A549 (cell line): ENCODE measurements at regions not wholly inside any gene's neighbourhood (a gene's known extent, or its start where the extent isn't known, plus 50 kb on each side); places are given as distances from the start of the nearest gene placed in this dataset.

Source experiments
- ATAC-seq, 2 experiments: fragments of 200-7000 bp in 1 of 2; fragments of >200 bp in 1 of 2; cut with Nextera tagmentation in 1 of 2; cut with Tn5 transposase in 1 of 2; 3 replicates each; pipeline versions ENCODE4 v1.8.0 to v1.9.1; 2018 to 2020; ENCODE audit warnings: mild to moderate bottlenecking in 1 of 2, moderate library complexity in 1 of 2
- CTCF ChIA-PET: fragments of 300-600 bp; sonication (Branson Sonifier 250); formaldehyde crosslinking; extraction: SDS; loops from one replicate; lab custom pipeline; 2021; ENCODE audit warnings: antibody characterized with exemption, inconsistent platforms; lab: Yijun Ruan, JAX
- POLR2A ChIA-PET: fragments of 350-600 bp; formaldehyde crosslinking; extraction: SDS; loops from one replicate; lab custom pipeline; 2021; ENCODE audit warnings: antibody characterized with exemption, inconsistent platforms; lab: Yijun Ruan, JAX
- DNase-seq, 2 experiments: peaks; one replicate each; pipeline versions ENCODE4 v3.0.0 to v3.0.0-alpha.2; 2011 to 2016; ENCODE audit warnings: low read depth in 1 of 2, low spot score in 1 of 2
- FAIRE-seq: peaks from 2 replicates; lab custom pipeline; 2011; peaks lifted over from hg19 to GRCh38; lab: Jason Lieb, UNC
- H3K27ac ChIP-seq, 2 experiments: fragments of >200 bp; sonication (Bioruptor Twin); formaldehyde crosslinking; 3 replicates each; pipeline ENCODE4 v1.5.1; 2016 to 2017
- H3K4me1 ChIP-seq: fragments of >200 bp; sonication (Bioruptor Twin); formaldehyde crosslinking; 3 replicates; pipeline ENCODE4 v1.6.1; 2016
- H3K4me2 ChIP-seq: fragments of >200 bp; sonication (Bioruptor Twin); formaldehyde crosslinking; 3 replicates; pipeline ENCODE4 v1.6.1; 2016
- H3K4me3 ChIP-seq: fragments of >200 bp; sonication (Bioruptor Twin); formaldehyde crosslinking; 3 replicates; pipeline ENCODE4 v1.5.1; 2016
- H3K9me3 ChIP-seq: fragments of >200 bp; sonication (Bioruptor Twin); formaldehyde crosslinking; 3 replicates; pipeline ENCODE4 v1.6.1; 2016
- ATOH8 ChIP-seq: fragments of 250-450 bp; sonication (Bioruptor Pico); IDR thresholded peaks from 2 replicates; pipeline ENCODE4 v1.5.0; 2020; ENCODE audit warnings: low read depth, mild to moderate bottlenecking, moderate library complexity
- CBX2 ChIP-seq: fragments of 200-600 bp; sonication (generic); IDR thresholded peaks from 2 replicates; pipeline ENCODE4 v1.6.1; 2016; ENCODE audit warnings: low read depth, mild to moderate bottlenecking, borderline replicate concordance
- CHD4 ChIP-seq: fragments of 200-600 bp; sonication (generic); IDR thresholded peaks from 2 replicates; pipeline ENCODE4 v1.6.1; 2016; ENCODE audit warnings: antibody characterized with exemption, mild to moderate bottlenecking, borderline replicate concordance
- EHF ChIP-seq: fragments of 250-450 bp; sonication (Bioruptor Pico); IDR thresholded peaks from 2 replicates; pipeline ENCODE4 v1.5.0; 2020; ENCODE audit warnings: mild to moderate bottlenecking
- ESRRA ChIP-seq: fragments of 150-350 bp; IDR thresholded peaks from 2 replicates; pipeline ENCODE4 v1.6.1; 2014; ENCODE audit warnings: mild to moderate bottlenecking, low read length, borderline replicate concordance
- FOSL2 ChIP-seq, 2 experiments: fragments of 450-650 bp in 1 of 2; fragments of >200 bp in 1 of 2; sonication (Bioruptor Twin) in 1 of 2; formaldehyde crosslinking; IDR thresholded peaks; 2 replicates each; pipeline versions ENCODE4 v1.5.0 to v1.6.1; 2016 to 2020; ENCODE audit warnings: mild to moderate bottlenecking in 1 of 2, moderate library complexity in 1 of 2
- HOXB13 ChIP-seq: fragments of 250-450 bp; sonication (Bioruptor Pico); IDR thresholded peaks from 2 replicates; pipeline ENCODE4 v1.5.0; 2020; ENCODE audit warnings: low read depth, mild to moderate bottlenecking, moderate library complexity
- HOXB5 ChIP-seq: fragments of 250-450 bp; sonication (Bioruptor Pico); IDR thresholded peaks from 2 replicates; pipeline ENCODE4 v1.5.0; 2020; ENCODE audit warnings: mild to moderate bottlenecking, moderate library complexity
- MYC ChIP-seq: IDR thresholded peaks from 2 replicates; pipeline ENCODE4 v1.6.1; 2012; ENCODE audit warnings: mild to moderate bottlenecking, inconsistent platforms, low read length, improper control_type of control experiment, borderline replicate concordance
- NFE2L2 ChIP-seq: fragments of 150-350 bp; conservative IDR thresholded peaks from 2 replicates; pipeline ENCODE4 v1.6.1; 2014; ENCODE audit warnings: low read length
- POLR2A ChIP-seq: IDR thresholded peaks from 2 replicates; pipeline ENCODE4 v1.6.1; 2012; ENCODE audit warnings: mild to moderate bottlenecking, low read length
- RAD21 ChIP-seq, 2 experiments: fragments of >200 bp in 1 of 2; sonication (Bioruptor Twin) in 1 of 2; formaldehyde crosslinking in 1 of 2; IDR thresholded peaks in 1 of 2; conservative IDR thresholded peaks in 1 of 2; 2 replicates in 1 of 2; 3 replicates in 1 of 2; pipeline ENCODE4 v1.6.1; 2012 to 2018; ENCODE audit warnings: inconsistent platforms in 1 of 2
- RARB ChIP-seq: fragments of 250-450 bp; sonication (Bioruptor Pico); IDR thresholded peaks from 2 replicates; pipeline ENCODE4 v1.8.0; 2021; ENCODE audit warnings: mild to moderate bottlenecking, moderate library complexity
- REST ChIP-seq: fragments of 200-600 bp; sonication (generic); IDR thresholded peaks from 2 replicates; pipeline ENCODE4 v1.6.1; 2016; ENCODE audit warnings: antibody characterized with exemption, mild to moderate bottlenecking, moderate library complexity
- RFX5 ChIP-seq: fragments of 450-650 bp; IDR thresholded peaks from 2 replicates; pipeline ENCODE4 v1.7.1; 2014; ENCODE audit warnings: antibody characterized with exemption, mild to moderate bottlenecking, moderate library complexity
- ZNF302 ChIP-seq: fragments of 250-450 bp; sonication (Bioruptor Pico); IDR thresholded peaks from 2 replicates; pipeline ENCODE4 v1.9.0; 2021; ENCODE audit warnings: inconsistent platforms, mild to moderate bottlenecking, moderate library complexity
- WGBS: methylation state at CpG from one replicate; pipeline ENCODE4 v1.1.6; 2017; ENCODE audit errors: missing lambda C conversion rate; 5-methylcytosine and 5-hydroxymethylcytosine counted together
- TF ChIP-seq, protein P1 (sequence below): fragments of 450-650 bp; IDR thresholded peaks from 2 replicates; pipeline ENCODE4 v1.6.1; 2014; ENCODE audit warnings: antibody characterized with exemption
- TF ChIP-seq, protein P2 (sequence below): fragments of >200 bp; sonication (Bioruptor Twin); formaldehyde crosslinking; IDR thresholded peaks from 3 replicates; pipeline ENCODE4 v1.5.1; 2016
- TF ChIP-seq, protein P3 (sequence below): fragments of 150-350 bp; IDR thresholded peaks from 2 replicates; pipeline ENCODE4 v1.6.1; 2014; ENCODE audit warnings: low read depth, mild to moderate bottlenecking, low read length
- TF ChIP-seq, protein P4 (sequence below): fragments of >200 bp; sonication (Bioruptor Twin); formaldehyde crosslinking; IDR thresholded peaks from 3 replicates; pipeline ENCODE4 v1.6.1; 2016
- TF ChIP-seq, protein P5 (sequence below): fragments of >200 bp; sonication (Bioruptor Twin); formaldehyde crosslinking; IDR thresholded peaks from 2 replicates; pipeline ENCODE4 v1.6.1; 2016

DNA sequence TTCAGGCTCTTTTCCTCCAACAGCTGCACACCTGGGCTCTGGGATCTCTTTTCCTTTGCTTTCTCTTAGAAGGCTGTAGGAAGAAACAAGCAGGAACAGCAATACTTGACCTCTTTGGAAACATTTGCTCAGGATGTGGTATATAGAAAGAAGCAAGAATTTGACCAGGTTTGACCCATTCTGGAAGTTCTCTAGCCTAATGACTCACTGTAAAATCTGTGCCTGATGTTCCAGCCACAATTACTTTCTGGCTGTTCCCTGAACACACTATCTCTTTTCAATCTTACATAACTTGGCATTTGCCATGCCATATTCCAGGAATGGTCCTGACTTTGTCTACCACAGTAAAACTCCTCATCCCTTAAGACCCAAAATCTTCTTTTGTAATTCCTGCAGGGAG is 419.9 kb upstream of the DAB1 start:
- H3K4me3 ChIP-seq = no peak overlapping the region
- ChIA-PET POLR2A (no interaction called here), CTCF (no interaction called here)
- no peaks in the 10 kb centered on the region for H3K9me3 ChIP-seq
- H3K4me2 ChIP-seq = no peak overlapping the region
- H3K4me1 ChIP-seq = no peaks in the 10 kb centered on the region
- DNase-seq = no peak
- ATAC-seq = no peak
- no peak for FAIRE-seq
- no peak for TF ChIP-seq HOXB13
- TF ChIP-seq, protein P1, sequence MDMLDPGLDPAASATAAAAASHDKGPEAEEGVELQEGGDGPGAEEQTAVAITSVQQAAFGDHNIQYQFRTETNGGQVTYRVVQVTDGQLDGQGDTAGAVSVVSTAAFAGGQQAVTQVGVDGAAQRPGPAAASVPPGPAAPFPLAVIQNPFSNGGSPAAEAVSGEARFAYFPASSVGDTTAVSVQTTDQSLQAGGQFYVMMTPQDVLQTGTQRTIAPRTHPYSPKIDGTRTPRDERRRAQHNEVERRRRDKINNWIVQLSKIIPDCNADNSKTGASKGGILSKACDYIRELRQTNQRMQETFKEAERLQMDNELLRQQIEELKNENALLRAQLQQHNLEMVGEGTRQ = no peak
- TF ChIP-seq HOXB5 (CRISPR knock-in tag) = no peak
- TF ChIP-seq RAD21 (conservative IDR thresholded peaks at IDR 0.05 in 1 of 2, IDR thresholded peaks at IDR 0.05 in 1 of 2) = no peak
- TF ChIP-seq, protein P2, sequence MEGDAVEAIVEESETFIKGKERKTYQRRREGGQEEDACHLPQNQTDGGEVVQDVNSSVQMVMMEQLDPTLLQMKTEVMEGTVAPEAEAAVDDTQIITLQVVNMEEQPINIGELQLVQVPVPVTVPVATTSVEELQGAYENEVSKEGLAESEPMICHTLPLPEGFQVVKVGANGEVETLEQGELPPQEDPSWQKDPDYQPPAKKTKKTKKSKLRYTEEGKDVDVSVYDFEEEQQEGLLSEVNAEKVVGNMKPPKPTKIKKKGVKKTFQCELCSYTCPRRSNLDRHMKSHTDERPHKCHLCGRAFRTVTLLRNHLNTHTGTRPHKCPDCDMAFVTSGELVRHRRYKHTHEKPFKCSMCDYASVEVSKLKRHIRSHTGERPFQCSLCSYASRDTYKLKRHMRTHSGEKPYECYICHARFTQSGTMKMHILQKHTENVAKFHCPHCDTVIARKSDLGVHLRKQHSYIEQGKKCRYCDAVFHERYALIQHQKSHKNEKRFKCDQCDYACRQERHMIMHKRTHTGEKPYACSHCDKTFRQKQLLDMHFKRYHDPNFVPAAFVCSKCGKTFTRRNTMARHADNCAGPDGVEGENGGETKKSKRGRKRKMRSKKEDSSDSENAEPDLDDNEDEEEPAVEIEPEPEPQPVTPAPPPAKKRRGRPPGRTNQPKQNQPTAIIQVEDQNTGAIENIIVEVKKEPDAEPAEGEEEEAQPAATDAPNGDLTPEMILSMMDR = no peak
- no peak for TF ChIP-seq NFE2L2
- TF ChIP-seq ZNF302 (CRISPR knock-in tag) = no peak
- no peak for TF ChIP-seq POLR2A
- TF ChIP-seq ESRRA = no peak
- no peak for TF ChIP-seq CBX2
- no peak for TF ChIP-seq EHF (CRISPR knock-in tag)
- no peak for TF ChIP-seq RARB (CRISPR knock-in tag)
- no peak for TF ChIP-seq MYC
- TF ChIP-seq, protein P3, sequence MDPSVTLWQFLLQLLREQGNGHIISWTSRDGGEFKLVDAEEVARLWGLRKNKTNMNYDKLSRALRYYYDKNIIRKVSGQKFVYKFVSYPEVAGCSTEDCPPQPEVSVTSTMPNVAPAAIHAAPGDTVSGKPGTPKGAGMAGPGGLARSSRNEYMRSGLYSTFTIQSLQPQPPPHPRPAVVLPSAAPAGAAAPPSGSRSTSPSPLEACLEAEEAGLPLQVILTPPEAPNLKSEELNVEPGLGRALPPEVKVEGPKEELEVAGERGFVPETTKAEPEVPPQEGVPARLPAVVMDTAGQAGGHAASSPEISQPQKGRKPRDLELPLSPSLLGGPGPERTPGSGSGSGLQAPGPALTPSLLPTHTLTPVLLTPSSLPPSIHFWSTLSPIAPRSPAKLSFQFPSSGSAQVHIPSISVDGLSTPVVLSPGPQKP = no peak
- no peak for TF ChIP-seq CHD4
- TF ChIP-seq FOSL2 (IDR thresholded peaks at IDR 0.05) = no peak
- TF ChIP-seq FOSL2 (CRISPR knock-in tag; IDR thresholded peaks at IDR 0.05) = no peak
- TF ChIP-seq ATOH8 (CRISPR knock-in tag) = no peak
- H3K27ac ChIP-seq = no peak overlapping the region

GRCh38 chr1:57839526-57839925 is 415.7 kb upstream of the DAB1 start:
- POLR2A ChIA-PET = no interaction called here

More at GRCh38 chr1:57839526-57839925, 415.7 kb upstream of the DAB1 start:
- TF ChIP-seq NFE2L2 (no peak), RFX5 (no peak), EHF (CRISPR knock-in tag) (no peak), REST (no peak), ATOH8 (CRISPR knock-in tag) (no peak), ESRRA (no peak), RARB (CRISPR knock-in tag) (no peak)
- TF ChIP-seq, protein P4, sequence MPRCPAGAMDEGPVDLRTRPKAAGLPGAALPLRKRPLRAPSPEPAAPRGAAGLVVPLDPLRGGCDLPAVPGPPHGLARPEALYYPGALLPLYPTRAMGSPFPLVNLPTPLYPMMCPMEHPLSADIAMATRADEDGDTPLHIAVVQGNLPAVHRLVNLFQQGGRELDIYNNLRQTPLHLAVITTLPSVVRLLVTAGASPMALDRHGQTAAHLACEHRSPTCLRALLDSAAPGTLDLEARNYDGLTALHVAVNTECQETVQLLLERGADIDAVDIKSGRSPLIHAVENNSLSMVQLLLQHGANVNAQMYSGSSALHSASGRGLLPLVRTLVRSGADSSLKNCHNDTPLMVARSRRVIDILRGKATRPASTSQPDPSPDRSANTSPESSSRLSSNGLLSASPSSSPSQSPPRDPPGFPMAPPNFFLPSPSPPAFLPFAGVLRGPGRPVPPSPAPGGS = no peak
- TF ChIP-seq, protein P5, sequence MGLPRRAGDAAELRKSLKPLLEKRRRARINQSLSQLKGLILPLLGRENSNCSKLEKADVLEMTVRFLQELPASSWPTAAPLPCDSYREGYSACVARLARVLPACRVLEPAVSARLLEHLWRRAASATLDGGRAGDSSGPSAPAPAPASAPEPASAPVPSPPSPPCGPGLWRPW = no peak
- H3K4me2 ChIP-seq = no peak overlapping the region
- no peak overlapping the region for H3K4me3 ChIP-seq
- H3K9me3 ChIP-seq = no peaks in the 10 kb centered on the region
- H3K4me1 ChIP-seq = no peaks in the 10 kb centered on the region
- no peak overlapping the region for H3K27ac ChIP-seq
- CTCF ChIA-PET = interaction anchor here (1.7 kb wide), 1 partner anchor 66 kb away, joined by 3 read pairs; no protein-coding TSS in a partner anchor
- no peak for ATAC-seq
- DNase-seq = no peak
- FAIRE-seq = no peak
- 0% methylated on average over 1 of the region's 1 CpG for WGBS
